SK-N-SH (cell line): ENCODE measurements at regions not wholly inside any gene's neighbourhood (a gene's known extent, or its start where the extent isn't known, plus 50 kb on each side); places are given as distances from the start of the nearest gene placed in this dataset.

Source experiments
- CTCF ChIA-PET: fragments of 300-600, 350-600 bp; formaldehyde crosslinking; extraction: SDS; loops from one replicate; lab custom pipeline; 2021; lab: Yijun Ruan, JAX
- POLR2A ChIA-PET: fragments of 350-600 bp; sonication (Branson Sonifier 250); formaldehyde crosslinking; extraction: SDS; loops from one replicate; lab custom pipeline; 2020; ENCODE audit warnings: antibody characterized with exemption, inconsistent platforms; lab: Yijun Ruan, JAX
- DNase-seq: peaks from one replicate; pipeline ENCODE4 v3.0.0; 2012
- H2AFZ ChIP-seq: fragments of 200-600 bp; sonication (generic); 2 replicates; pipeline ENCODE4 v1.8.1; 2016; ENCODE audit warnings: antibody characterized with exemption, mild to moderate bottlenecking, low read depth
- H3F3A ChIP-seq: fragments of 200-600 bp; sonication (generic); replicated peaks from 2 replicates; pipeline ENCODE3; 2016; ENCODE audit warnings: antibody characterized with exemption, mild to moderate bottlenecking; ENCODE audit not compliant: insufficient read depth
- H3K27ac ChIP-seq, 2 experiments: fragments of 200-500 bp in 1 of 2; fragments of 200-600 bp in 1 of 2; sonication (Bioruptor generic) in 1 of 2; sonication (generic), shearing (Covaris generic) in 1 of 2; 2 replicates each; pipeline versions ENCODE4 v1.5.1 to v1.6.1; 2014 to 2016; ENCODE audit warnings: low read depth in 2 of 2, inconsistent platforms in 1 of 2, low read length in 1 of 2, mild to moderate bottlenecking in 1 of 2, mixed read lengths in 1 of 2
- H3K27me3 ChIP-seq: fragments of 200-600 bp; sonication (generic), shearing (Covaris generic); 2 replicates; pipeline ENCODE4 v1.6.1; 2016; ENCODE audit warnings: mixed run types; ENCODE audit not compliant: insufficient read depth
- H3K36me3 ChIP-seq, 2 experiments: fragments of 200-500 bp in 1 of 2; fragments of 200-600 bp in 1 of 2; sonication (Bioruptor generic) in 1 of 2; sonication (generic) in 1 of 2; replicated peaks in 1 of 2; 2 replicates each; pipeline versions ENCODE3 to v1.5.1; 2014 to 2016; ENCODE audit warnings: low read length in 1 of 2, mild to moderate bottlenecking in 1 of 2; ENCODE audit not compliant: insufficient read depth in 2 of 2, control insufficient read depth in 1 of 2
- H3K4me1 ChIP-seq, 2 experiments: fragments of 200-500 bp in 1 of 2; fragments of 200-600 bp in 1 of 2; sonication (Bioruptor generic) in 1 of 2; sonication (generic), shearing (Covaris generic) in 1 of 2; 2 replicates each; pipeline versions ENCODE4 v1.5.1 to v1.6.1; 2014 to 2016; ENCODE audit warnings: low read depth in 1 of 2, low read length in 1 of 2, mixed run types in 1 of 2; ENCODE audit not compliant: insufficient read depth in 2 of 2, control insufficient read depth in 1 of 2
- H3K4me2 ChIP-seq: fragments of 200-600 bp; sonication (generic), shearing (Covaris generic); 2 replicates; pipeline ENCODE4 v1.6.1; 2017; ENCODE audit warnings: mixed run types
- H3K4me3 ChIP-seq, 2 experiments: fragments of 200-500 bp in 1 of 2; fragments of 200-600 bp in 1 of 2; sonication (Bioruptor generic) in 1 of 2; sonication (generic), shearing (Covaris generic) in 1 of 2; 2 replicates each; pipeline versions ENCODE4 v1.5.1 to v1.8.1; 2014 to 2016; ENCODE audit warnings: low read depth in 2 of 2, inconsistent platforms in 1 of 2, low read length in 1 of 2, mild to moderate bottlenecking in 1 of 2, mixed read lengths in 1 of 2, moderate library complexity in 1 of 2
- H3K79me2 ChIP-seq: fragments of 200-600 bp; sonication (generic); 2 replicates; pipeline ENCODE4 v1.8.1; 2017; ENCODE audit warnings: mild to moderate bottlenecking; ENCODE audit not compliant: insufficient read depth
- H3K9ac ChIP-seq: fragments of 200-600 bp; sonication (generic); 2 replicates; pipeline ENCODE4 v1.6.1; 2017; ENCODE audit warnings: mixed run types
- H3K9me2 ChIP-seq: fragments of 200-600 bp; sonication (generic); 2 replicates; pipeline ENCODE4 v1.6.1; 2017; ENCODE audit warnings: mixed run types
- H3K9me3 ChIP-seq: fragments of 200-600 bp; sonication (generic); 2 replicates; pipeline ENCODE4 v1.6.1; 2017; ENCODE audit warnings: mixed run types, mild to moderate bottlenecking, moderate library complexity
- H4K20me1 ChIP-seq: fragments of 200-600 bp; sonication (generic); 2 replicates; pipeline ENCODE4 v1.6.1; 2017; ENCODE audit warnings: mild to moderate bottlenecking, mixed run types; ENCODE audit not compliant: insufficient read depth
- CHD2 ChIP-seq: fragments of 150-350 bp; IDR thresholded peaks from 2 replicates; pipeline ENCODE4 v1.6.1; 2018; ENCODE audit warnings: low read length; ENCODE audit not compliant: partially characterized antibody
- EP300 ChIP-seq, 2 experiments: IDR thresholded peaks; 2 replicates each; pipeline versions ENCODE4 v1.4.0 to v1.6.1; 2012; ENCODE audit warnings: borderline replicate concordance in 1 of 2, low read depth in 1 of 2, low read length in 1 of 2
- FOSL2 ChIP-seq: IDR thresholded peaks from 2 replicates; pipeline ENCODE4 v1.4.0; 2012; ENCODE audit warnings: low read depth, mild to moderate bottlenecking, moderate library complexity, borderline replicate concordance
- POLR2AphosphoS5 ChIP-seq: IDR thresholded peaks from 2 replicates; pipeline ENCODE4 v1.6.1; 2012; ENCODE audit warnings: low read depth, low read length
- RCOR1 ChIP-seq: fragments of 150-350 bp; IDR thresholded peaks from 2 replicates; pipeline ENCODE4 v1.6.1; 2017; ENCODE audit warnings: antibody characterized with exemption, low read length
- TEAD4 ChIP-seq: IDR thresholded peaks from 2 replicates; pipeline ENCODE4 v1.4.0; 2012; ENCODE audit warnings: mild to moderate bottlenecking, borderline replicate concordance; ENCODE audit not compliant: insufficient read depth
- WGBS: methylation state at CpG from one replicate; pipeline ENCODE4 v1.1.6; 2017; ENCODE audit warnings: low lambda C conversion rate; 5-methylcytosine and 5-hydroxymethylcytosine counted together
- TF ChIP-seq, protein P1 (sequence below): IDR thresholded peaks from 2 replicates; pipeline ENCODE4 v1.4.0; 2012; ENCODE audit warnings: low read depth, borderline replicate concordance
- TF ChIP-seq, protein P2 (sequence below): IDR thresholded peaks from 2 replicates; pipeline ENCODE4; 2012
- TF ChIP-seq, protein P3 (sequence below): IDR thresholded peaks from 2 replicates; pipeline ENCODE4 v1.4.0; 2012; ENCODE audit warnings: low read depth, borderline replicate concordance
- TF ChIP-seq, protein P4 (sequence below): fragments of 200-600 bp; sonication (generic); IDR thresholded peaks from 2 replicates; pipeline ENCODE4 v1.6.1; 2017; ENCODE audit warnings: antibody characterized with exemption, mild to moderate bottlenecking, moderate library complexity

DNA sequence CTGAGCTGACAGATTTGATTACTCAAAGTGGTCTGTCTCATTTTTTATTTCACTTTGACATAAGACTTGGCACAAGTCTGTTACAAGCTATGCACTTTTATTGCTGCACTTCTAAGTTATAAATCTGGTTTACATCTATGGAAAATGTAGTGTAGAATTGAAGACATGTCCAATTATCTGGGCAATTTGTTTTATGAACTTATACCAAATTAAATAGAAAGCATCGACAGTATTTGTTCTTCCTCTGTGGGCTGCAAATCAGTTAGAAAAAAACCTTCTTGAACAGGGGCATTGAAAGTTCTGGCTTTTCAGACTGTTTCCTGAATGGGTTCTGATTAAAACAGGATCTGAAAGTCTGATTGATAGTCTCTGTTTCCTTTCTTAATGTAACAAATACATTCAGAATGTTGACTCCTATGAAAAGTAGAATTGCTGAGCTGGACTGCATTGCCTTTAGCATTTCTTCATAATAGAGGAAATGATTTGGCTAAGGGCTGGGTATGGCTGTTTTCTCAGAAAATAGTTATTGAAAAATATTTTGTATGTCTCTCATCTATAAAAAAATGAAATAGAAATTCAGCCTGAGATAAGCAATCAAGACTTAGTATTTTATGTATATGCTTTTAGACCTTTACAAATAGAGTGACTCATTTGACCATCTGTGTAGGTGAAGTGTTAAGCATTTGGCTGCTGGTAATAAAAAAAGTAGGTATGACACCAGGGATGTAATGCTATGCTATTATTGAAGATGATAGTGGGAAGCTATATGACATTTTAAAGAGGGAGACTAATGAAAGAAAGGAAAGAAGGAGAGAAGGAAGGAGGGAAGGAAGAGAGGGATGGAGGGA, 210.9 kb upstream of the SPRY2 start (continued):
- TF ChIP-seq, protein P1, sequence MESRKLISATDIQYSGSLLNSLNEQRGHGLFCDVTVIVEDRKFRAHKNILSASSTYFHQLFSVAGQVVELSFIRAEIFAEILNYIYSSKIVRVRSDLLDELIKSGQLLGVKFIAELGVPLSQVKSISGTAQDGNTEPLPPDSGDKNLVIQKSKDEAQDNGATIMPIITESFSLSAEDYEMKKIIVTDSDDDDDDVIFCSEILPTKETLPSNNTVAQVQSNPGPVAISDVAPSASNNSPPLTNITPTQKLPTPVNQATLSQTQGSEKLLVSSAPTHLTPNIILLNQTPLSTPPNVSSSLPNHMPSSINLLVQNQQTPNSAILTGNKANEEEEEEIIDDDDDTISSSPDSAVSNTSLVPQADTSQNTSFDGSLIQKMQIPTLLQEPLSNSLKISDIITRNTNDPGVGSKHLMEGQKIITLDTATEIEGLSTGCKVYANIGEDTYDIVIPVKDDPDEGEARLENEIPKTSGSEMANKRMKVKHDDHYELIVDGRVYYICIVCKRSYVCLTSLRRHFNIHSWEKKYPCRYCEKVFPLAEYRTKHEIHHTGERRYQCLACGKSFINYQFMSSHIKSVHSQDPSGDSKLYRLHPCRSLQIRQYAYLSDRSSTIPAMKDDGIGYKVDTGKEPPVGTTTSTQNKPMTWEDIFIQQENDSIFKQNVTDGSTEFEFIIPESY, result no peak
- TF ChIP-seq, protein P2, sequence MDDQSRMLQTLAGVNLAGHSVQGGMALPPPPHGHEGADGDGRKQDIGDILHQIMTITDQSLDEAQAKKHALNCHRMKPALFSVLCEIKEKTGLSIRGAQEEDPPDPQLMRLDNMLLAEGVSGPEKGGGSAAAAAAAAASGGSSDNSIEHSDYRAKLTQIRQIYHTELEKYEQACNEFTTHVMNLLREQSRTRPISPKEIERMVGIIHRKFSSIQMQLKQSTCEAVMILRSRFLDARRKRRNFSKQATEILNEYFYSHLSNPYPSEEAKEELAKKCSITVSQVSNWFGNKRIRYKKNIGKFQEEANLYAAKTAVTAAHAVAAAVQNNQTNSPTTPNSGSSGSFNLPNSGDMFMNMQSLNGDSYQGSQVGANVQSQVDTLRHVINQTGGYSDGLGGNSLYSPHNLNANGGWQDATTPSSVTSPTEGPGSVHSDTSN, result peak; percentile 64; the same call in 1 of the 2 replicates

DNA sequence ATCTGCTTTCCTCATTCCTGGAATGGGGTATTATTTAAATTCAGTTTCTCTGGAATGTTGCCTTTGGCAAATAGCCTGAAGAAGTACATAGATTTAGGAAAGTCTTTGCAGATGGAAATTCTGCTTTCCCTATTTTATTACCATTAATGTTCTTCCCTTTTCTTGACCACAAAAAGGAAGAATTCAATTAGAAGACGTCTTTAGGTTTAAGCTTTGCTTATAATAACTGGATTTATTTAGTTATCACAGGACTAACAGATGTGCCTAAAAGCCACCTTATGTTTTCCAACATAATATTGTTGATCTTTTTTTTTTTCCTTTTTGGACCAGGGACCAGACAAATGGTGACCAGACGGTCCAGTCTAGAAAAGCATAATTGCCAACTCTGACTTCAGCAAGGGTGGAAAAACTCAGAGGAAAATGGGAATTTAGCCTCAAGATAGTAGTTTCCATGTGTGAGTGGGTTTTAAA, 210.1 kb upstream of the SPRY2 start:
- Histone ChIP-seq H3K9me2 (no peaks in the 10 kb centered on the region), H3K79me2 (no peaks in the 10 kb centered on the region), H3K36me3 (no peaks in the 10 kb centered on the region), H4K20me1 (no peaks in the 10 kb centered on the region), H3K27ac (peak overlapping the region in 1 of 2 experiments; percentile 92; a peak in 2 of 4 replicates)
- WGBS, result 24% methylated on average over 2 of the region's 2 CpGs
- ChIA-PET POLR2A (no interaction called here), CTCF (interaction anchor here (0.6 kb wide), 1 partner anchor 74 kb away, joined by 3 read pairs; no protein-coding TSS in a partner anchor)
- TF ChIP-seq, protein P3, sequence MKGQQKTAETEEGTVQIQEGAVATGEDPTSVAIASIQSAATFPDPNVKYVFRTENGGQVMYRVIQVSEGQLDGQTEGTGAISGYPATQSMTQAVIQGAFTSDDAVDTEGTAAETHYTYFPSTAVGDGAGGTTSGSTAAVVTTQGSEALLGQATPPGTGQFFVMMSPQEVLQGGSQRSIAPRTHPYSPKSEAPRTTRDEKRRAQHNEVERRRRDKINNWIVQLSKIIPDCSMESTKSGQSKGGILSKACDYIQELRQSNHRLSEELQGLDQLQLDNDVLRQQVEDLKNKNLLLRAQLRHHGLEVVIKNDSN, result no peak
- TF ChIP-seq, protein P1, result no peak
- TF ChIP-seq TEAD4, result no peak
- TF ChIP-seq CHD2, result no peak
- no peak for TF ChIP-seq FOSL2
- TF ChIP-seq, protein P4, sequence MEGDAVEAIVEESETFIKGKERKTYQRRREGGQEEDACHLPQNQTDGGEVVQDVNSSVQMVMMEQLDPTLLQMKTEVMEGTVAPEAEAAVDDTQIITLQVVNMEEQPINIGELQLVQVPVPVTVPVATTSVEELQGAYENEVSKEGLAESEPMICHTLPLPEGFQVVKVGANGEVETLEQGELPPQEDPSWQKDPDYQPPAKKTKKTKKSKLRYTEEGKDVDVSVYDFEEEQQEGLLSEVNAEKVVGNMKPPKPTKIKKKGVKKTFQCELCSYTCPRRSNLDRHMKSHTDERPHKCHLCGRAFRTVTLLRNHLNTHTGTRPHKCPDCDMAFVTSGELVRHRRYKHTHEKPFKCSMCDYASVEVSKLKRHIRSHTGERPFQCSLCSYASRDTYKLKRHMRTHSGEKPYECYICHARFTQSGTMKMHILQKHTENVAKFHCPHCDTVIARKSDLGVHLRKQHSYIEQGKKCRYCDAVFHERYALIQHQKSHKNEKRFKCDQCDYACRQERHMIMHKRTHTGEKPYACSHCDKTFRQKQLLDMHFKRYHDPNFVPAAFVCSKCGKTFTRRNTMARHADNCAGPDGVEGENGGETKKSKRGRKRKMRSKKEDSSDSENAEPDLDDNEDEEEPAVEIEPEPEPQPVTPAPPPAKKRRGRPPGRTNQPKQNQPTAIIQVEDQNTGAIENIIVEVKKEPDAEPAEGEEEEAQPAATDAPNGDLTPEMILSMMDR, result no peak
- TF ChIP-seq RCOR1, result no peak
- no peak for TF ChIP-seq POLR2AphosphoS5
- no peak for TF ChIP-seq EP300 (IDR thresholded peaks at IDR 0.05; ENCODE audit: borderline replicate concordance in 1 of 2, low read depth in 1 of 2, low read length in 1 of 2)
- TF ChIP-seq, all 33 proteins: peak for 0
- Histone ChIP-seq H3K9me3 (no peaks in the 10 kb centered on the region), H2AFZ (no peak overlapping the region), H3K9ac (no peak overlapping the region), H3K27me3 (no peaks in the 10 kb centered on the region), H3K4me1 (peaks cover 8 to 11% of the 10 kb centered on the region in 2 experiments; a peak in 2 of 4 replicates), H3K4me2 (no peak overlapping the region), H3F3A (peaks cover 4% of the 10 kb centered on the region), H3K4me3 (no peak overlapping the region)
- DNase-seq, result no peak
